Skeletal muscle satellite cell (primary cell): ENCODE measurements at regions not wholly inside any gene's neighbourhood (a gene's known extent, or its start where the extent isn't known, plus 50 kb on each side); places are given as distances from the start of the nearest gene placed in this dataset.

ENCODE experiments used
- H3K27me3 ChIP-seq: 2 replicates; pipeline ENCODE4 v1.7.0; 2013; ENCODE audit warnings: low read length; ENCODE audit not compliant: control insufficient read depth, insufficient read depth
- H3K36me3 ChIP-seq: 2 replicates; pipeline ENCODE4 v1.7.0; 2013; ENCODE audit warnings: mild to moderate bottlenecking, control low read depth, low read length; ENCODE audit not compliant: insufficient read depth
- H3K4me1 ChIP-seq: 2 replicates; pipeline ENCODE4 v1.7.0; 2013; ENCODE audit warnings: low read length; ENCODE audit not compliant: control insufficient read depth, insufficient read depth
- H3K4me2 ChIP-seq: 2 replicates; pipeline ENCODE4 v1.7.0; 2013; ENCODE audit warnings: mild to moderate bottlenecking, low read length
- H3K4me3 ChIP-seq: 2 replicates; pipeline ENCODE4 v1.7.0; 2013; ENCODE audit warnings: low read length
- H3K9ac ChIP-seq: 2 replicates; pipeline ENCODE4 v1.7.0; 2013; ENCODE audit warnings: mild to moderate bottlenecking, low read depth, low read length, moderate library complexity
- H3K9me3 ChIP-seq: replicated peaks from 2 replicates; pipeline ENCODE4 v1.7.0; 2013; ENCODE audit warnings: mild to moderate bottlenecking, control low read depth, low read length

DNA sequence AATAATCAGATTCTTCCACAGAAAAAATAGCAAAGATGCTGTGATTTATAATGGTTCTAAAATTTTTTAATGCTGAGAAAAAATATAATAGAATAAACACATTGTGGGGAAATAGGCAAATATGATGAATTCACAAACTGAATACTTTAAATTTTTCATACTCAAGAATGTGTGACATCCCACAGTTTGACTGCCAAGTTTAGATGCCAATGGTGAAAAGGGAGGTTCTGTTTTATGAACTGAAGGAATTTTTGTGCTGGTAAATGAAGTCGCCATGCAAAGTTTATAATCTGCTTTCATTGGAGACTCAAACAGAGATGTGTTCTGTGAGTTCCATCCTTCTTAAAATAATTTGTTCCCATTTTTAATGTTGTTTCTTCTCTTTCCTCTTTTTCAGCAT, 367.5 kb upstream of the ADAMTS16 start:
- H3K4me3 ChIP-seq, result no peak overlapping the region
- no peaks in the 10 kb centered on the region for H3K9me3 ChIP-seq
- no peak overlapping the region for H3K9ac ChIP-seq
- no peaks in the 10 kb centered on the region for H3K4me1 ChIP-seq
- H3K27me3 ChIP-seq, result no peaks in the 10 kb centered on the region
- no peaks in the 10 kb centered on the region for H3K36me3 ChIP-seq
- no peak overlapping the region for H3K4me2 ChIP-seq

DNA sequence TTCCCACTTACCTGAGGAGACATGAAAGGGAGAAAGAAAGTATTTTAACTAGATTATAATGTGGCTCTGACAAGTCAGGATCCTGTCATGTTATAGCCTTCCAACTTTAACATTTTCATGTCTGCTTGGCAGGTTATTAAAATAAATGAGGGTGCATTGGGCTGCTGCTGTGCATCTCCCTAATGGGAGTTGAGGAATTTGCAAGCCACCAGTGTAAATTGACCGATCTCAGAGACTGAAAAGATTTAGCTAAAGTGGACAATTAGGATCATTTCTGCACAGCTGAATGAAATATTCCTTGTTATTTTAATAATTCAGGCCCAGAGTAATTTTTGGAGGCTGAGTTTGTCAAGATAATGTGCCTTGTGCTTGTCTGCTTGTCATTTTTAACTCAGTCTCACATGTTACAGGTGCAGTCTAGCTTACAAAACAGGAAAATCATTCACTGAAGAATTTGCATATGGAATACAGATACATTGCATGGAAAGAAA, 366.3 kb upstream of the ADAMTS16 start:
- H3K9me3 ChIP-seq, result no peaks in the 10 kb centered on the region
- H3K27me3 ChIP-seq, result no peaks in the 10 kb centered on the region
- H3K36me3 ChIP-seq, result no peaks in the 10 kb centered on the region
- no peak overlapping the region for H3K9ac ChIP-seq
- no peak overlapping the region for H3K4me3 ChIP-seq
- H3K4me1 ChIP-seq, result no peaks in the 10 kb centered on the region
- H3K4me2 ChIP-seq, result no peak overlapping the region

DNA sequence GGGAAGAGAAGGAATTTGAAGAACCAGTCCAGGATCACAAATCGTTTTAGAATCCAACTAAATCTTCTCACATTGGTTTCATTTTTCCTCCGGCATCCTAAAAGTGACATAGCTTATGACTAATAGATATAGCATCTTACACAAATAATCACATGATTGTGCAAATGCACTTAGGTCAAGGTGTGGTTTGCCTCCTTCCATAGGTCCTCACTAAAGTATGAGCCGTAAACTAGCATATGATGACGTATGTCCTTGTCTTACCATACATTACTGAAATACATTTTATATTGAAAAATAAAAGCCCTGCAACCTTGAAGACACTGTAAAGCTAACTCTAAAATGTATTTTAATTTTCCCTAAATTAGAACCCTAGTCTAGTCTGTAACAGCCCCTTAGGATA, 362.7 kb upstream of the ADAMTS16 start:
- no peaks in the 10 kb centered on the region for H3K4me1 ChIP-seq
- no peaks in the 10 kb centered on the region for H3K9me3 ChIP-seq
- H3K4me3 ChIP-seq, result no peak overlapping the region
- no peaks in the 10 kb centered on the region for H3K36me3 ChIP-seq
- no peaks in the 10 kb centered on the region for H3K27me3 ChIP-seq
- H3K4me2 ChIP-seq, result no peak overlapping the region
- no peak overlapping the region for H3K9ac ChIP-seq

DNA sequence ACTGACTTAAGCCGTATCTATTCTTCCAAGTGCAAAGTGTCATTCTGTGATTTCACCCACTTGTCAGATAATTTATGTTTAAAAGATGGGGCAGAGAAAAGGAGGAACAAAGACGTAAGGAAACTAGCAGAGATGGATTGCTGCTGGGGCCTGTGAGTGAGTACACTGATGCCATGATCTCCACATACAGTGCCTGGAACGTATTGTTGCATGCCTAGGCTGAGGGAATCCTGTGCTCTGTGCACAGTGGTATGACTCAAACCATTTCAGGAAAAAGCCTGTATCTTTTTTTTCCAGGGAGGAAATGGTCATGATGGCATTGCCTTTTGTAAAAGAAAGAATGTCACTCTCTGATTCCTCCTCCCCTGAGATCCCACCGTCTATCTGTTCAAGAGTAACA, 359.5 kb upstream of the ADAMTS16 start:
- Histone ChIP-seq H3K4me3 (no peak overlapping the region), H3K4me1 (no peaks in the 10 kb centered on the region), H3K27me3 (no peaks in the 10 kb centered on the region), H3K9ac (no peak overlapping the region), H3K4me2 (no peak overlapping the region), H3K36me3 (no peaks in the 10 kb centered on the region), H3K9me3 (no peaks in the 10 kb centered on the region)

DNA sequence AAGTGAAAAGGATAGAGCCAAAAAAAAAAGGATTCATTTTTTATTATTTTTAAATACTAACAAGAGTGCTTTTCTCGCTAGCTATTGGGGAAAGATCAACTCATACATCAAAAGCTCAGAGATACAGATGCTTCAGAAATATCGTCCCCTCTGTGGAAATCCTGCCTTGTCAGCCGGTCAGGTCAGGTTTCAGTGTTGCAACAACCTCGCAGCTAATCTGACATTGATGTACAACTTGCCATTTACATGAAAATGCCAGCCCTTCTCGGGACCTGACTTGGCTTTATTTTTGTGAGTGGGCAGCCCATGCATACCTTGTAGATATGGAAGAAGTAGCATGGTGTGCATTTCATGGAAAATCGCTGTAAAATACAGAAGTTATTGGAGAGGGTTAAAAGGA, 358.8 kb upstream of the ADAMTS16 start:
- Histone ChIP-seq H3K4me1 (no peaks in the 10 kb centered on the region), H3K9me3 (no peaks in the 10 kb centered on the region), H3K27me3 (no peaks in the 10 kb centered on the region), H3K36me3 (no peaks in the 10 kb centered on the region), H3K9ac (no peak overlapping the region), H3K4me2 (no peak overlapping the region), H3K4me3 (no peak overlapping the region)

DNA sequence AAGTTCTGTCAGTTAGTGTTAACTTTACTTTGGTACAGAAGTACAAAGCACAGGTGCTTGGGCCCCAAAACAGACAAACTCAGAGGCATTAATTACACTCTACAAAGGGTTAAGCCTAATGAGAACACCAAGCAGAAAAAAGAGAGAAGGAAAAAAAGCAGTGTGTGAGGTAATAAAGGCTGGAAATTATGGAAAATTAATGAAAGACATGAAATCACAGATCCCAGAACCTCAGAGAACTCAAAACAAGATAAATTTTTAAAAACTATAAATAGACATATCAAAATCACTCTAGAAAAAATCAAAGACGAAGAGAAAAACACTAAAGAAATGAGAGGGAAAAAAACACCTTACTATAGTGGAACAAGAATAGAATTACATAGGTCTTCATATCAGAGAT, 354.2 kb upstream of the ADAMTS16 start:
- Histone ChIP-seq H3K27me3 (no peaks in the 10 kb centered on the region), H3K36me3 (no peaks in the 10 kb centered on the region), H3K4me1 (no peaks in the 10 kb centered on the region), H3K9me3 (no peaks in the 10 kb centered on the region), H3K4me3 (no peak overlapping the region), H3K9ac (no peak overlapping the region), H3K4me2 (no peak overlapping the region)

DNA sequence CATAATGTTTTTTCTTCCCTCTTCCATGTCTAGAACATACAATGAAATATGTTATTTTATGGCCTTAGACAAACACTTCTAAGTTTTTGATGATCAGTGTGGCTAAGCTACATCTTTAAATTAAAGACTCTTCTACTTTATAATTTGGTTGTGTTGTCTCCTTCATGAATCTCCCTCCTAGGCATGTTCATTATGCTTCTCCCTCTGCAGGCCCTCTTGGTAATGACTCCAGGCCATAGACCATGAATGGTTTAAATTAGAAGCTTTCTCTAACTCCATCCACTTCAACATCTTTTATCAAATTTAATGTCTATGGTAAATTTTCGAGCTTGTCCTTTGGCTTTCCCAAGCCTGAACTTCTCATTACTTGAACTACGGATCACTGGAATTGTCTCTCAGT, 342.7 kb upstream of the ADAMTS16 start:
- H3K4me3 ChIP-seq, result no peak overlapping the region
- no peak overlapping the region for H3K4me2 ChIP-seq
- H3K9ac ChIP-seq, result no peak overlapping the region
- no peaks in the 10 kb centered on the region for H3K27me3 ChIP-seq
- H3K36me3 ChIP-seq, result no peaks in the 10 kb centered on the region
- H3K9me3 ChIP-seq, result peaks cover 3% of the 10 kb centered on the region
- no peaks in the 10 kb centered on the region for H3K4me1 ChIP-seq

DNA sequence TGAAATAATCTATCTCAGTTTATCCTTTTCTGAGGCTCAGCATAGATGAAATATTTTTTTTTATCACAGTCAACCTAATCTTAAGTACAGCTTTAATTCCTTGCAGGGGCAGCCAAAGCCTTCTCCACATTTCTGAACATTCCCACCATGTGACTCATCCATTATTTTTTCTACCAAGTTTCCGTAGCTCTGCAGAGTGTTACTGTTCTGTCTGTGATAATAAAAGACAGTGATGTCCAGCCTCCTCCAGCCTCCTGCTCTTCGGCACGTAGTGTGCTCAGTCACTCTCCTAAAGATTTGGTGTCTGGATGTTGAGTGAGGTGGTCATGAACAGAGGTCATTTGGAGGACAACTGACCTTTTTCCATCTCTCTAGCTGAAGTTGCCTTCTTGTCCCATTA, 338.1 kb upstream of the ADAMTS16 start:
- H3K4me2 ChIP-seq, result no peak overlapping the region
- no peaks in the 10 kb centered on the region for H3K27me3 ChIP-seq
- no peak overlapping the region for H3K9ac ChIP-seq
- H3K4me1 ChIP-seq, result no peaks in the 10 kb centered on the region
- H3K36me3 ChIP-seq, result no peaks in the 10 kb centered on the region
- peaks cover 3% of the 10 kb centered on the region for H3K9me3 ChIP-seq
- no peak overlapping the region for H3K4me3 ChIP-seq

DNA sequence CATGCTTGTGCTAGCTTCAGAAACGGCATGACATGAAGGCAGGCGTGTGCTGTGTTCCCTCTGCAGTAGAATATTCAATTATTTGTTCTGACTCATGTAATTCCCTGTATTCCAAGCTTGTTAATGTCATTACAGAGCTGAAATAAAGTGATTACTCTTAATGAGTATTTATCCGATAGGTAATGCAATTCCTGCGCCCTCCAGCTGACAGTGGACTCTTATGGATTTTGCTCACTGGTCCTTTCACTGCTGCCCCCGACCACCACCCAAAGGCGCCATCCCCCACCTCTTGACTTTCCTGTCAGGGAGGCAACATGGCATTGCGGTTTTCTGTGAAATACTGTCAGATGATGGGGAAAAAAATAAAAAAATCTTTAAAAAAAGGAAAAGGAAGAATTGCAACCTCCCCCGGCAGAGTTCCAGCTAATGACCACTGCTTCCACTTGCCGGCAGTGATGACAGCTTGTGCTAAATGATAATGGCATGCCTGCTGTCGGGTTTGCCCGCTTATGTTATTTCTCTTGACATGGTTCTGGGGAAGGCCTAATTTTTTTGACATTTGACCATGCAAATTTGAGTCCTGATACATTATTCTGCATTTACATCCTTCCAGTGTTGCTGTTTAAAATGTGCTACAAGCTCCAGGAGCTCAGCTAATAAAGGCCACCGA, 335.3 kb upstream of the ADAMTS16 start:
- Histone ChIP-seq H3K36me3 (no peaks in the 10 kb centered on the region), H3K27me3 (no peaks in the 10 kb centered on the region), H3K4me3 (no peak overlapping the region), H3K9ac (no peak overlapping the region), H3K4me1 (no peaks in the 10 kb centered on the region), H3K9me3 (no peaks in the 10 kb centered on the region), H3K4me2 (no peak overlapping the region)

DNA sequence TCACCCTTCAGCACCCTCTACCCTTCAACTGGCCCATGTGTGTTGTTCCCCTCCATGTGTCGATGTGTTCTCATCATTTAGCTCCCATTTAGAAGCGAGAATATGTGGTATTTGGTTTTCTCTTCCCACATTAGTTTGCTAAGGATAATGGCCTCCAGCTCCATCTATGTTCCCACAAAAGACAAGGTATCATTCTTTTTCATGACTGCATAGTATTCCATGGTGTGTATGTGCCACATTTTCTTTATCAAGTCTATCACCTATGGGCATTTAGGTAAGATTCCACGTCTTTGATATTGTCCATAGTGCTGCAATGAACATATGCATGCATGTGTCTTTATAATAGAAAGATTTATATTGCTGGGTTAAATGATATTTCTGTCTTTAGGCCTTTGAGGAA, 325.1 kb upstream of the ADAMTS16 start:
- Histone ChIP-seq H3K36me3 (no peaks in the 10 kb centered on the region), H3K4me3 (no peak overlapping the region), H3K9ac (no peak overlapping the region), H3K9me3 (no peaks in the 10 kb centered on the region), H3K4me1 (no peaks in the 10 kb centered on the region), H3K27me3 (no peaks in the 10 kb centered on the region), H3K4me2 (no peak overlapping the region)

DNA sequence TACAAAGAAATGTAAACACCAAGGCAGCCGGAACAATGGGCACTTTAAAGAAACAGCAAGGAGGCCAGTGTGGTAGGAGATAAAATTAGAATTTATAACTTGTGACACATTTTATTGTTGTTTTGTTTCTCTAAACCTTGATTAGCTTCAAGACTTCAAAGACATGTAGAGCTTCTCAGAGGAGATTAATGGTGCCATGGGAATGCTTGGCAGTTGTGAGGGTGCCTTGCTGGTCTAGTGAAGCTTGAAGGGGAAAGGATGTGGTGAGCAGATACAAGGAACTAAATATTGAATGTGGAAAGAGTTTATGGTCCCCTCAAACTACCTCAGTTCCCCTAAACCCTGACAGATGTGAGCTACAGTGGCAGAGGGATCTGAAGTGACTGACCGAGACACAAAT, 322.4 kb upstream of the ADAMTS16 start:
- no peak overlapping the region for H3K4me3 ChIP-seq
- H3K27me3 ChIP-seq, result no peaks in the 10 kb centered on the region
- no peak overlapping the region for H3K4me2 ChIP-seq
- H3K9ac ChIP-seq, result no peak overlapping the region
- no peaks in the 10 kb centered on the region for H3K4me1 ChIP-seq
- H3K9me3 ChIP-seq, result no peaks in the 10 kb centered on the region
- no peaks in the 10 kb centered on the region for H3K36me3 ChIP-seq

DNA sequence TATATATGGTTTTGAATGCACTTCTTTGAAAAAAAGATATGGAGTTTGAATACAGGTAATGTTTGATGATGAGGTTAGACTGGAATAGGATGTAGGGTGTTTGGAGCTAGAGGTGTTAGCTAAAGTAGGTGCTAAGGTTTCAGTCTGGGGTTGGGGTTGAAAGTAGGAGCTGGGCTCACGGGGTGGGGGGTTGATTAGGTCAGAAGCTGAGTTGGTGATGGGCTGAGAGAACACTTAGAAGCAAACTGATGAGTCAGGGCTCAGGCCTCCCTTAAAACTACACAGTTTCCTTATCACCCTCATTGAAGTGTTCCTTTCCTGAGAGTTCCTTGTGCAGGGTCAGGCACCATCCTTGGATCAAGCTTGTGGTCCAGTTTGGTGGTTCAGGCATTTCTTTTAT, 308.8 kb upstream of the ADAMTS16 start:
- no peaks in the 10 kb centered on the region for H3K27me3 ChIP-seq
- H3K9ac ChIP-seq, result no peak overlapping the region
- no peak overlapping the region for H3K4me3 ChIP-seq
- H3K4me1 ChIP-seq, result no peaks in the 10 kb centered on the region
- H3K36me3 ChIP-seq, result no peaks in the 10 kb centered on the region
- H3K4me2 ChIP-seq, result no peak overlapping the region
- H3K9me3 ChIP-seq, result no peaks in the 10 kb centered on the region
